ENCODE measurements at regions not wholly inside any gene's neighbourhood (a gene's known extent, or its start where the extent isn't known, plus 50 kb on each side); places are given as distances from the start of the nearest gene placed in this dataset.

DNA sequence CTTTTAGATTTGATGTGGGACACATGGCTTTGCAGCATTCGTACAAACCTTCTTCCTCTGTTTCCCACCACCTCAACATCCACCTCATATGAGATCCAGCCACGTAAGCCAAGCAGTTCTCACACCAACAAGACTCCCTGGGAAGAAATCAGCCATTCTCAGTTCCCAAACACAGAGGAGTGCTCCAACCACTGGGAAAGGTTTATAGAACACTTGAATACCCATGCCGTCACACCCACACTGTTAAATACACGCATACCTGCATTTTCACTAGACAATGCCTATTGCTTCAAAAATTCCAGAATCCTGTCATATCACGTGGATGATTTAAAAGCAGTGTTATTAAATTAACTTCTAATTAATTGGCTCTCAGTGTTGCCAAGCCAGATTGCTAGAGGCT, 347.3 kb downstream of the ENC1 start:
- no peak overlapping the region for H3K4me3 ChIP-seq (ENCODE audit: low read depth, low read length)
- ChIA-PET CTCF (interaction anchor here (1.1 kb wide), 1 partner anchor 15 kb away, joined by 3 read pairs; no protein-coding TSS in a partner anchor), POLR2A (no interaction called here)
- no peaks in the 10 kb centered on the region for H3K27me3 ChIP-seq (ENCODE audit: control insufficient read depth, insufficient read depth, low read length)
- TF ChIP-seq, protein P1, sequence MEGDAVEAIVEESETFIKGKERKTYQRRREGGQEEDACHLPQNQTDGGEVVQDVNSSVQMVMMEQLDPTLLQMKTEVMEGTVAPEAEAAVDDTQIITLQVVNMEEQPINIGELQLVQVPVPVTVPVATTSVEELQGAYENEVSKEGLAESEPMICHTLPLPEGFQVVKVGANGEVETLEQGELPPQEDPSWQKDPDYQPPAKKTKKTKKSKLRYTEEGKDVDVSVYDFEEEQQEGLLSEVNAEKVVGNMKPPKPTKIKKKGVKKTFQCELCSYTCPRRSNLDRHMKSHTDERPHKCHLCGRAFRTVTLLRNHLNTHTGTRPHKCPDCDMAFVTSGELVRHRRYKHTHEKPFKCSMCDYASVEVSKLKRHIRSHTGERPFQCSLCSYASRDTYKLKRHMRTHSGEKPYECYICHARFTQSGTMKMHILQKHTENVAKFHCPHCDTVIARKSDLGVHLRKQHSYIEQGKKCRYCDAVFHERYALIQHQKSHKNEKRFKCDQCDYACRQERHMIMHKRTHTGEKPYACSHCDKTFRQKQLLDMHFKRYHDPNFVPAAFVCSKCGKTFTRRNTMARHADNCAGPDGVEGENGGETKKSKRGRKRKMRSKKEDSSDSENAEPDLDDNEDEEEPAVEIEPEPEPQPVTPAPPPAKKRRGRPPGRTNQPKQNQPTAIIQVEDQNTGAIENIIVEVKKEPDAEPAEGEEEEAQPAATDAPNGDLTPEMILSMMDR (IDR thresholded peaks at IDR 0.05; ENCODE audit: insufficient read depth, low read depth, low read length), result no peak
- no peaks in the 10 kb centered on the region for H3K36me3 ChIP-seq (ENCODE audit: control insufficient read depth, insufficient read depth, low read length)
- DNase-seq (ENCODE audit: low read depth), result no peak

DNA sequence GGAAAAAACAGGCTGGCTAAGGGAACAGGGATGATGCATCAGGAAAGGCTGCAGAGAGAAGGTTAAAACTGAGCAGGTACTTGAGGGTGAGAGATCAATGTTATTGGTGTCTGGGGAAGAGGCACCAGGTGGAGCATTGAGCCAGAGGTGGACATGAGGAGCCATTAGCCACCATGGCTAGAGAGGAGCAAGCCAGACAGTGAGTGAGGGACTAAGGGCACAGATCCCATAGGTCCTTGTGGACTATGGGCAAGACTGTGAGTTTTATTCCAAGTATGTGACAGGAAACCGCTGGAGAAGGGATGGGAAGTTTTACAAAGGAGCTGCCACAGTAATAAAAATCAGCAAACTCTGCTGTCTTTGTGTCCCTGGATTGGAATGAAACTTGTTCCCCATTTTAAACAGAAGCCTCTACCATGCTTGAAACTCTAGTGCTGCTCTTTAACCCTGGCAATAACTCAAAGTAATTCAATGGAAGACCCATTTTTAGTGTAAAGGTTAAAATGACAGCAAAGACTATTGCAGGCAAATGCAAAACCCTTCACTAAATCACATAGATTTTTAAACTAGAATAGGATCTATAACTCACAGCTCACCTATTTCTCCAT, 349.8 kb downstream of the ENC1 start:
- Histone ChIP-seq H3K27me3 (ENCODE audit: control insufficient read depth, insufficient read depth, low read length) (no peaks in the 10 kb centered on the region), H3K4me3 (ENCODE audit: low read depth, low read length) (no peak overlapping the region), H3K36me3 (ENCODE audit: control insufficient read depth, insufficient read depth, low read length) (no peaks in the 10 kb centered on the region)
- TF ChIP-seq, protein P1 (IDR thresholded peaks at IDR 0.05; ENCODE audit: insufficient read depth, low read depth, low read length), result no peak
- ChIA-PET CTCF (interaction anchor here (1.3 kb wide), 1 partner anchor 351 kb away, joined by 3 read pairs; no protein-coding TSS in a partner anchor), POLR2A (no interaction called here)
- no peak for DNase-seq (ENCODE audit: low read depth)

DNA sequence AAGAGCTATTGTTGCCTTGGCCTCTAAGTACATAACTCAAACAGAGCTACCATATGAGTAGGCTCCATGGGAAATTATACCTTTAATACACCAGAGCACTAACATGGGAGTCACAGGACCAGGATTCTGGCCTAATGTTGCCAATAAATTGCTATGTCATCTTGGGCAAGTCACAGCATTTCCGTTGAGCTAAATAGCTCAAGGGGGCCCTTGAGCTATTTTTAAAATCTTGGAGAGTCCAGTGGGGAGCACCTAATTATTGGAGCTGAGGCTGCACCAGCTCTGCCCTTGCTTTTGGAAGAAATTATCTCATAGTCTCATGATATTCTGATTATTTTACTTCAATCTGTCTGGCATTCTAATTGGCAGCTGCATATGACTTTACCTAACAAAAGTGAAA, 350.8 kb downstream of the ENC1 start:
- no peak for DNase-seq (ENCODE audit: low read depth)
- Histone ChIP-seq H3K27me3 (ENCODE audit: control insufficient read depth, insufficient read depth, low read length) (peaks cover under 1% of the 10 kb centered on the region; the same call in 1 of the 2 replicates), H3K4me3 (ENCODE audit: low read depth, low read length) (no peak overlapping the region), H3K36me3 (ENCODE audit: control insufficient read depth, insufficient read depth, low read length) (no peaks in the 10 kb centered on the region)
- CTCF ChIA-PET, result no interaction called here
- POLR2A ChIA-PET, result no interaction called here
- TF ChIP-seq, protein P1 (IDR thresholded peaks at IDR 0.05; ENCODE audit: insufficient read depth, low read depth, low read length), result no peak

DNA sequence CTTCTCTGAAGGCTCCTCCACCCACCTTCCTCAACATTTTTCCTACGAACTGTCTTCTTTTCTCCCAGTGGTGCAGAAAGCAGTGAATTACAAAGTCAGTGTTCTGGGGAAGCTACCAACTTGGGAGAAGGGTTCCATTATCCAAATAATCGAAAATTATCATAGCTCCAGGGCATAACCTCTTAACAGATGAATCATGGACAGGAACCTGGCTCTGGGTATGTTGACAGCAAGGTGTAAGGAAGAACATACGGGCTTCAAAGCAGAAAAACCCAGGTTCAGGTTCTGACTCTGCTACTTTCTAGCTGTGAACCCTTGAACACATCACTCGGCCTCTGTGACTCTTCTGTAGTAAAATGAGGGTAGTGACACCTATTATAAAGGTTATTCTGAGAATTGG, 351.3 kb downstream of the ENC1 start:
- TF ChIP-seq, protein P1 (IDR thresholded peaks at IDR 0.05; ENCODE audit: insufficient read depth, low read depth, low read length), result no peak
- CTCF ChIA-PET, result interaction anchor here (1.0 kb wide), 2 partner anchors 8 to 387 kb away, joined by 3 read pairs; no protein-coding TSS in a partner anchor
- POLR2A ChIA-PET, result no interaction called here
- no peak overlapping the region for H3K4me3 ChIP-seq (ENCODE audit: low read depth, low read length)
- peaks cover 2% of the 10 kb centered on the region; the same call in 1 of the 2 replicates for H3K27me3 ChIP-seq (ENCODE audit: control insufficient read depth, insufficient read depth, low read length)
- H3K36me3 ChIP-seq (ENCODE audit: control insufficient read depth, insufficient read depth, low read length), result no peaks in the 10 kb centered on the region
- no peak for DNase-seq (ENCODE audit: low read depth)

DNA sequence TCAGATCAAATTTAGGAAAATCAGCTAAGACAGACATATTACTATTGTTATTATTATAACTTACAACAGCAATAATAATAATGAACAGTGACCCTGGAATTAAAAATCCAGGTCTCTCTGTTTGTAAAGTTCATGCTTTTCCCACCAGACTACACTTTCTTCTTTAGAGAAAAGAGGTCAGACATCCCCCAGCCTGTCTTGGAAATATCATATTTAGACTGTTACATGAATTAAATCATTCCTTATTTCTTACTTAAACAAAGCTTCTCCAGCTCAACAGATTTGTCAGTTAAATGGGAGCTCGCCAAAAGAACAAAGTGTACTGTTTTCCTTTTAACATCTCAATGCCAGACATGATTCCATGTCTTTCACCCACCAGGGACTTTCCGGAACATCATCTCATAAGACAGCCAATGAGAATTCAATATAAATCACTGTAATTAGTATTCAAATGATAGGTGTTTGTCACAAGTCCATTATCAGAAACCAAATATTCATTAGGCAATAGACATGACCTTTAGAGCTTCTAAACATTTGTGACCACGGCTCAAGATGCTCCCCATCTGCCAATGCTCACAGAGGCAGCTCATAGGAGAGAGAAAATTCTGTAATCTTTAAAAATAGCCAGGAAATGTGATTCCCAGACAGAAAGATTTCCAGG, 351.9 kb downstream of the ENC1 start:
- ChIA-PET CTCF (interaction anchor here (1.0 kb wide), 2 partner anchors 9 to 387 kb away, joined by 3 read pairs; no protein-coding TSS in a partner anchor), POLR2A (interaction anchor here (0.6 kb wide), 1 partner anchor 168 kb away, joined by 3 read pairs; no protein-coding TSS in a partner anchor)
- Histone ChIP-seq H3K36me3 (ENCODE audit: control insufficient read depth, insufficient read depth, low read length) (no peaks in the 10 kb centered on the region), H3K4me3 (ENCODE audit: low read depth, low read length) (no peak overlapping the region), H3K27me3 (ENCODE audit: control insufficient read depth, insufficient read depth, low read length) (peaks cover 3% of the 10 kb centered on the region; the same call in 1 of the 2 replicates)
- TF ChIP-seq, protein P1 (IDR thresholded peaks at IDR 0.05; ENCODE audit: insufficient read depth, low read depth, low read length), result no peak
- no peak for DNase-seq (ENCODE audit: low read depth)

Data from BJ (cell line).